Bronchial epithelial cell (primary cell): ENCODE measurements at regions not wholly inside any gene's neighbourhood (a gene's known extent, or its start where the extent isn't known, plus 50 kb on each side); places are given as distances from the start of the nearest gene placed in this dataset.
A peak's percentile ranks its signal among the peaks of the same experiment; 100 is the strongest.

ENCODE experiments used
- DNase-seq: peaks from one replicate; pipeline ENCODE4 v3.0.0-alpha.2; 2010; ENCODE audit warnings: low read depth
- FAIRE-seq: peaks from 2 replicates; lab custom pipeline; 2011; peaks lifted over from hg19 to GRCh38; lab: Jason Lieb, UNC
- H3K27me3 ChIP-seq: 2 replicates; pipeline ENCODE4 v1.5.1; 2011; ENCODE audit warnings: low read length; ENCODE audit not compliant: control insufficient read depth, insufficient read depth
- H3K36me3 ChIP-seq: 2 replicates; pipeline ENCODE4 v1.5.1; 2011; ENCODE audit warnings: low read length; ENCODE audit not compliant: control insufficient read depth, insufficient read depth
- H3K4me3 ChIP-seq: 2 replicates; pipeline ENCODE4 v1.5.1; 2011; ENCODE audit warnings: mild to moderate bottlenecking, low read depth, low read length, control low read depth
- TF ChIP-seq, protein P1 (sequence below): IDR thresholded peaks from 2 replicates; pipeline ENCODE4 v1.5.1; 2011; ENCODE audit warnings: mild to moderate bottlenecking, moderate library complexity, low read length, control low read depth, inconsistent platforms; ENCODE audit not compliant: insufficient read depth, severe bottlenecking

DNA sequence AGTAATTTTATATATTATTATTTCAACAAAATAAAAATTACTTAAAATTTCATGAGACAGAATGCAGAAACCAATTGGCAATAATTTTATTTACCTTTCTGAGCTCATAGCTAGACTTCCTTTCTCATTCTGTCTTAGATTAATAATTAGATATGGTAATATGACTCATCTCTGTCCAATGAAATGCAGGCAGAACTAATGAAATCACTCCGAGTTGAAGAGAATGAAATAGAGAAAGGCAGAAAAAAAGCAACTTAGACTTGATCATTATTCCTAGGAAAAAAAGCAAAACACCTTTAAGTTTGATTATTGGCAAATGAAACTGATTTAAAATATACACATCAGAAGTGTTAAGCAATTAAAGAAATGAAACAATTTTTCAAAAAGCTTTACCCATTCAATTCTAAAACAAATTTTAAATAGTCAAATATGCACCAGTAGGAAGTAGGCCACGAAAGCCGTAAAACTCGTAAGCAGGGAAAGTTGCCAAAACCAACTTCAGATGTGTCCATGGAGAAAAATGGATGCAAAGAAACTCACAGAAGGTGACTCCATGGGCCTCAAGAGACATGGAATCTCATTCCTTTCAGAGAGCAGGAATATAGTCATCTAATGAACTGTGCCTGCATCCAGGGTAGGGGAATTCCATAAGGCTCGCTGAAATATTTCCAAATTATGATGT is 293.8 kb upstream of the RGS17 start:
- H3K4me3 ChIP-seq: no peak overlapping the region
- no peaks in the 10 kb centered on the region for H3K36me3 ChIP-seq
- H3K27me3 ChIP-seq: no peaks in the 10 kb centered on the region
- FAIRE-seq (no peak), DNase-seq (peak; percentile 54)
- TF ChIP-seq, protein P1, sequence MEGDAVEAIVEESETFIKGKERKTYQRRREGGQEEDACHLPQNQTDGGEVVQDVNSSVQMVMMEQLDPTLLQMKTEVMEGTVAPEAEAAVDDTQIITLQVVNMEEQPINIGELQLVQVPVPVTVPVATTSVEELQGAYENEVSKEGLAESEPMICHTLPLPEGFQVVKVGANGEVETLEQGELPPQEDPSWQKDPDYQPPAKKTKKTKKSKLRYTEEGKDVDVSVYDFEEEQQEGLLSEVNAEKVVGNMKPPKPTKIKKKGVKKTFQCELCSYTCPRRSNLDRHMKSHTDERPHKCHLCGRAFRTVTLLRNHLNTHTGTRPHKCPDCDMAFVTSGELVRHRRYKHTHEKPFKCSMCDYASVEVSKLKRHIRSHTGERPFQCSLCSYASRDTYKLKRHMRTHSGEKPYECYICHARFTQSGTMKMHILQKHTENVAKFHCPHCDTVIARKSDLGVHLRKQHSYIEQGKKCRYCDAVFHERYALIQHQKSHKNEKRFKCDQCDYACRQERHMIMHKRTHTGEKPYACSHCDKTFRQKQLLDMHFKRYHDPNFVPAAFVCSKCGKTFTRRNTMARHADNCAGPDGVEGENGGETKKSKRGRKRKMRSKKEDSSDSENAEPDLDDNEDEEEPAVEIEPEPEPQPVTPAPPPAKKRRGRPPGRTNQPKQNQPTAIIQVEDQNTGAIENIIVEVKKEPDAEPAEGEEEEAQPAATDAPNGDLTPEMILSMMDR: no peak

DNA sequence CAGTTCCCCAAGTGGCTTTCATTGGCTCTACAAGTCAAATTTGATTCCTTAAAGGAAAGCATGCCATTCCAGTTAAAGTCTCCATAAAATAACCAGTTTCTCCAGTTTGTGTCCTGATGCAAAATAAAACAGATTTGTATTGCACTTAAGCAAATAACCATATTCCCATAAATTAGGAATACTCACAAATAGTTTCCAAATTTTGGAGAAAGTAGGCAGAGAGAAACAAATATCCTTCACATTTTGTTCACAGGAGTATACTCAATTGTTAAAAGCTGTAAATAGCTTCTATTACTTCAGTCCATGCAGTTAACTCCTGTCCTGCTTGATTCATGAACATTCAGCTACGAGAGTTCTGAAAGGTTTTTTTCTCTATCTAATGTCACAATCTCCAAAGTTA is 281.4 kb upstream of the RGS17 start:
- TF ChIP-seq, protein P1: no peak

DNA sequence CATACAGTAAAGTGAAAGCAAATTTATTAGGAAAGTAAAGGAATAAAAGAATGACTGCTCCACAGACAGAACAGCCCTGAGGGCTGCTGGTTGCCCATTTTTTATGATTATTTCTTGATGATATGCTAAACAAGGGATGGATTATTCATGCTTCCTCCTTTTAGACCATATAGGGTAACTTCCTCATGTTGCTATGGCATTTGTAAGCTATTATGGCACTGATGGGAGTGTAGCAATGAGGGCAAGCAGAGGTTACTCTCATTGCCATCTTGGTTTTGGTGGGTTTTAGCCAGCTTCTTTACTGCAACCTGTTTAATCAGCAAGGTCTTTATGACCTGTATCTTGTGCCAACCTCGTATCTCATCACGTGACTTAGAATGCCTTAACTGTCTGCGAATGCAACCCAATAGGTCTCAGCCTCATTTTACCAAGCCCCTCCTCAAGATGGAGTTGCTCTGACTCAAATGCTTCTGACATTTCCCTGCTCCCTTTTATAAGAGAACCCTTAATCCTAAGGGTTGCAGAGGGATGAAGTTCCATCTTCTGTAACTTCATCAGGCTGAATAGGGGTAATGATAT is 280.1 kb upstream of the RGS17 start:
- TF ChIP-seq, protein P1: no peak
- FAIRE-seq (no peak), DNase-seq (no peak)
- Histone ChIP-seq H3K4me3 (no peak overlapping the region), H3K27me3 (no peaks in the 10 kb centered on the region), H3K36me3 (no peaks in the 10 kb centered on the region)

More for the DNA sequence above, 281.4 kb upstream of the RGS17 start:
- DNase-seq (no peak), FAIRE-seq (no peak)
- no peaks in the 10 kb centered on the region for H3K27me3 ChIP-seq
- H3K4me3 ChIP-seq: no peak overlapping the region
- H3K36me3 ChIP-seq: no peaks in the 10 kb centered on the region

DNA sequence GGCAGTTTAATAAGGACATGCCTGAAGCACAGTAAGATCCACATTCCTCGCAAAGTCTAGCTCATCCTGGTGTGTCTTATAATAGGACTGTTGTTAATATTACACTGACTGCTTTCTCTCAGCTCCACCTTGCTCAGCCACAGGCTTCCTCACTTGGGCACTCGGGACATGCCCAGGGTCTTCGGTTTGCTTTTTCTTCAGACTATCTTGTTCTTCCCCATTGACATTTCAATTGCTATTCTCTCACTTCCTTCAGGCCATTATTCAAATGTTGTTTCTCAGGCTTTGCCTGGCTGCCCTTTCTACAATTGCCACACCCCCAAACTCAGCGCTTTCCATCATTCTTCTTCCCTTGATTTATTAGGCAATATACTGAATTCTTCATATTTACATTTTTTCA is 274.8 kb upstream of the RGS17 start:
- no peak for FAIRE-seq
- H3K36me3 ChIP-seq: no peaks in the 10 kb centered on the region
- H3K4me3 ChIP-seq: no peak overlapping the region
- DNase-seq: no peak
- TF ChIP-seq, protein P1: no peak
- no peaks in the 10 kb centered on the region for H3K27me3 ChIP-seq

DNA sequence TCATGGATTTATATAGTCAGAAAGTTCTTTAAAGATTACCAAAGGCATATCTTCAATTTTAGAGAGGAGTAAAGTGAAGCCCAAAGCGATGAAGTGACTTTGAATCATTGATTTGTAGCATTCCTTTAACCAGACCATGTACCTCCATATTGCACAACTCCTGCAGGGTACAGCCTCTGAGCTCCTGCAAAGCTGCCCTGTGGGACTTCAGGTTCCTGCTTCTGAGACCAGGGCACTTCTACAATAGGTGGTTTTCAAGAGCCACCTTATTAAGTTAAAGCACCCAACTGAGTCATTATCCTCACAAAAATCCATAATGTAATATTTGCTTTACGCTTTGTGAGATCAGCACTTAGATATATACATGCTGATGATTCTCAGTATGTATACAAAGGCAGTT is 270.7 kb upstream of the RGS17 start:
- no peak overlapping the region for H3K4me3 ChIP-seq
- H3K36me3 ChIP-seq: no peaks in the 10 kb centered on the region
- FAIRE-seq (no peak), DNase-seq (peak; percentile 45)
- TF ChIP-seq, protein P1: no peak
- H3K27me3 ChIP-seq: no peaks in the 10 kb centered on the region

DNA sequence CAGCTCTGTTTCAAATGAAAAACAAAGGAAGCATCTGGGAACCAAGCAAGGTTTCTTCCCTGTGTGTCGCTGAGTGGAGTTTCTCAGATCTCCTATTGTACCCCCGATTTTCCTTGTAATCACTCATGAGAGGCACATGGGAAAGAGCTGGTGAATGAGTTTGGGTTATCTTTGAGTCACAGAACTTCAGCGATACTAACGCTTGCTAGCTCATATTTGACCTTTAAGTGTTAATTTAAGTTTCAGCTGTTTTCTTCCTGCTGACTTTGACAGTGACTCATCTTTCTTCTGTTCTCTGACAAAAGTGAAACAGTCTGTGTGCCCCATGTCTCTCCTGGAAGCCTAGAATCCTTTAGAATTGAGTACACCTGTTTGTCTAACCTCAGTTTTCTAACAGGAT is 261.1 kb upstream of the RGS17 start:
- Histone ChIP-seq H3K36me3 (no peaks in the 10 kb centered on the region), H3K27me3 (no peaks in the 10 kb centered on the region), H3K4me3 (no peak overlapping the region)
- FAIRE-seq (peak; percentile 13), DNase-seq (peak; percentile 33)
- TF ChIP-seq, protein P1: no peak
